CD8-positive, alpha-beta memory T cell (primary cell): ENCODE measurements at regions not wholly inside any gene's neighbourhood (a gene's known extent, or its start where the extent isn't known, plus 50 kb on each side); places are given as distances from the start of the nearest gene placed in this dataset.

Experiments
- CTCF ChIA-PET: fragments of 350-600 bp; sonication (Branson Sonifier 250); formaldehyde crosslinking; loops from one replicate; lab custom pipeline; 2021; ENCODE audit warnings: antibody characterized with exemption; lab: Charles Lee
- POLR2A ChIA-PET: fragments of 350-600 bp; sonication (Branson Sonifier 250); formaldehyde crosslinking; loops from one replicate; lab custom pipeline; 2021; ENCODE audit warnings: antibody characterized with exemption; lab: Charles Lee
- DNase-seq, 5 donors: peaks; one replicate each; pipeline versions ENCODE4 v3.0.0 to v3.0.0-alpha.2; 2020 to 2022; ENCODE audit warnings: mixed read lengths in 1 of 5
- H3K27ac ChIP-seq: one replicate; pipeline ENCODE4 v1.7.0; 2013; ENCODE audit warnings: low read depth, mild to moderate bottlenecking, low read length, moderate library complexity
- H3K27me3 ChIP-seq: 2 replicates; pipeline ENCODE4 v1.7.0; 2013; ENCODE audit warnings: low read length, mild to moderate bottlenecking; ENCODE audit not compliant: insufficient read depth, poor library complexity, severe bottlenecking
- H3K36me3 ChIP-seq: 2 replicates; pipeline ENCODE4 v1.7.0; 2013; ENCODE audit warnings: mild to moderate bottlenecking, low read length, moderate library complexity; ENCODE audit not compliant: insufficient read depth
- H3K4me1 ChIP-seq: 2 replicates; pipeline ENCODE4 v1.7.0; 2013; ENCODE audit warnings: mild to moderate bottlenecking, low read length, moderate library complexity; ENCODE audit not compliant: insufficient read depth
- H3K4me3 ChIP-seq: 2 replicates; pipeline ENCODE4 v1.7.0; 2013; ENCODE audit warnings: mild to moderate bottlenecking, low read length
- H3K9me3 ChIP-seq: 2 replicates; pipeline ENCODE4 v1.7.0; 2013; ENCODE audit warnings: mild to moderate bottlenecking, low read length
- H3K27ac Mint-ChIP-seq, 8 donors: one replicate each; pipeline ENCODE4 v1.8.0; 2020 to 2021; ENCODE audit warnings: mixed read lengths in 8 of 8, mild to moderate bottlenecking in 6 of 8, inconsistent platforms in 3 of 8, moderate library complexity in 3 of 8
- H3K27me3 Mint-ChIP-seq, 2 donors: one replicate each; pipeline ENCODE4 v1.8.0; 2020 to 2021; ENCODE audit warnings: mixed read lengths in 2 of 2, mild to moderate bottlenecking in 1 of 2, moderate library complexity in 1 of 2
- H3K36me3 Mint-ChIP-seq, 3 donors: one replicate each; pipeline ENCODE4 v1.8.0; 2020 to 2021; ENCODE audit warnings: mixed read lengths in 3 of 3, inconsistent platforms in 1 of 3, mild to moderate bottlenecking in 1 of 3
- H3K4me1 Mint-ChIP-seq, 3 donors: one replicate each; pipeline ENCODE4 v1.8.0; 2020 to 2021; ENCODE audit warnings: mixed read lengths in 3 of 3, inconsistent platforms in 1 of 3, mild to moderate bottlenecking in 1 of 3
- H3K4me3 Mint-ChIP-seq, 7 donors: one replicate each; pipeline ENCODE4 v1.8.0; 2020 to 2021; ENCODE audit warnings: mixed read lengths in 7 of 7, mild to moderate bottlenecking in 6 of 7, moderate library complexity in 4 of 7, inconsistent platforms in 2 of 7
- H3K9me3 Mint-ChIP-seq, 5 donors: one replicate each; pipeline ENCODE4 v1.8.0; 2020 to 2022; ENCODE audit warnings: mixed read lengths in 5 of 5, mild to moderate bottlenecking in 3 of 5, moderate library complexity in 2 of 5, inconsistent platforms in 1 of 5

GRCh38 chr18:75545189-75545588 lies 117.7 kb upstream of the SMIM21 start:
- H3K27ac Mint-ChIP-seq, result no peak overlapping the region
- no peak overlapping the region for H3K27ac ChIP-seq
- ChIA-PET POLR2A (no interaction called here), CTCF (no interaction called here)
- H3K4me1 Mint-ChIP-seq, result no peaks in the 10 kb centered on the region
- H3K27me3 Mint-ChIP-seq, result peaks cover 10 to 14% of the 10 kb centered on the region in 2 donors
- no peaks in the 10 kb centered on the region for H3K36me3 ChIP-seq
- no peaks in the 10 kb centered on the region for H3K27me3 ChIP-seq
- H3K9me3 ChIP-seq, result no peaks in the 10 kb centered on the region
- H3K36me3 Mint-ChIP-seq, result no peaks in the 10 kb centered on the region
- DNase-seq, result no peak
- no peaks in the 10 kb centered on the region for H3K4me1 ChIP-seq
- H3K4me3 Mint-ChIP-seq, result no peak overlapping the region
- H3K4me3 ChIP-seq, result no peak overlapping the region
- peaks cover 0 to 6% (median 0%) of the 10 kb centered on the region in 5 donors for H3K9me3 Mint-ChIP-seq

- Mint-ChIP-seq H3K27me3 (peaks cover 10 to 14% of the 10 kb centered on the region in 2 donors), H3K9me3 (peaks cover 0 to 6% (median 0%) of the 10 kb centered on the region in 5 donors), H3K27ac (no peak overlapping the region), H3K36me3 (no peaks in the 10 kb centered on the region), H3K4me1 (no peaks in the 10 kb centered on the region), H3K4me3 (no peak overlapping the region)
- Histone ChIP-seq H3K27me3 (no peaks in the 10 kb centered on the region), H3K27ac (no peak overlapping the region), H3K36me3 (no peaks in the 10 kb centered on the region), H3K9me3 (no peaks in the 10 kb centered on the region), H3K4me1 (no peaks in the 10 kb centered on the region), H3K4me3 (no peak overlapping the region)
- no peak for DNase-seq
- ChIA-PET CTCF (no interaction called here), POLR2A (no interaction called here)
Measured at GRCh38 chr18:75544496-75544895, 117.0 kb upstream of the SMIM21 start.

- Mint-ChIP-seq H3K27ac (no peak overlapping the region), H3K36me3 (peaks cover 0 to 1% (median 0%) of the 10 kb centered on the region in 3 donors), H3K4me1 (no peaks in the 10 kb centered on the region), H3K27me3 (peaks cover 10 to 13% of the 10 kb centered on the region in 2 donors), H3K9me3 (peaks cover 0 to 4% (median 0%) of the 10 kb centered on the region in 5 donors), H3K4me3 (no peak overlapping the region)
- Histone ChIP-seq H3K36me3 (no peaks in the 10 kb centered on the region), H3K27me3 (no peaks in the 10 kb centered on the region), H3K27ac (no peak overlapping the region), H3K9me3 (no peaks in the 10 kb centered on the region), H3K4me1 (no peaks in the 10 kb centered on the region), H3K4me3 (no peak overlapping the region)
- ChIA-PET CTCF (no interaction called here), POLR2A (no interaction called here)
- no peak for DNase-seq
Measured at GRCh38 chr18:75544051-75544481, 116.6 kb upstream of the SMIM21 start.

GRCh38 chr18:75538727-75539126 lies 111.2 kb upstream of the SMIM21 start:
- peaks cover 0 to 2% (median 0%) of the 10 kb centered on the region in 3 donors for H3K36me3 Mint-ChIP-seq
- peaks cover 0 to 17% of the 10 kb centered on the region in 2 donors for H3K27me3 Mint-ChIP-seq
- peaks cover 0 to 3% (median 0%) of the 10 kb centered on the region in 5 donors for H3K9me3 Mint-ChIP-seq
- no peak overlapping the region for H3K27ac Mint-ChIP-seq
- CTCF ChIA-PET, result no interaction called here
- Histone ChIP-seq H3K4me1 (no peaks in the 10 kb centered on the region), H3K27me3 (no peaks in the 10 kb centered on the region), H3K27ac (no peak overlapping the region), H3K36me3 (no peaks in the 10 kb centered on the region), H3K9me3 (no peaks in the 10 kb centered on the region), H3K4me3 (no peak overlapping the region)
- no peak for DNase-seq
- no peak overlapping the region for H3K4me3 Mint-ChIP-seq
- no peaks in the 10 kb centered on the region for H3K4me1 Mint-ChIP-seq
- POLR2A ChIA-PET, result no interaction called here

- ChIA-PET POLR2A (no interaction called here), CTCF (no interaction called here)
- Mint-ChIP-seq H3K36me3 (no peaks in the 10 kb centered on the region), H3K27me3 (peaks cover 2 to 10% of the 10 kb centered on the region in 2 donors), H3K27ac (no peak overlapping the region), H3K4me1 (no peaks in the 10 kb centered on the region), H3K4me3 (no peak overlapping the region), H3K9me3 (no peaks in the 10 kb centered on the region)
- H3K4me3 ChIP-seq, result no peak overlapping the region
- H3K36me3 ChIP-seq, result no peaks in the 10 kb centered on the region
- H3K9me3 ChIP-seq, result no peaks in the 10 kb centered on the region
- no peak for DNase-seq
- no peaks in the 10 kb centered on the region for H3K4me1 ChIP-seq
- no peak overlapping the region for H3K27ac ChIP-seq
- no peaks in the 10 kb centered on the region for H3K27me3 ChIP-seq
Measured at GRCh38 chr18:75533950-75534349, 106.4 kb upstream of the SMIM21 start.

GRCh38 chr18:75533209-75533608 lies 105.7 kb upstream of the SMIM21 start:
- no peak overlapping the region for H3K27ac Mint-ChIP-seq
- no peaks in the 10 kb centered on the region for H3K4me1 Mint-ChIP-seq
- no peak overlapping the region for H3K4me3 Mint-ChIP-seq
- peaks cover 2 to 11% of the 10 kb centered on the region in 2 donors for H3K27me3 Mint-ChIP-seq
- Histone ChIP-seq H3K4me1 (no peaks in the 10 kb centered on the region), H3K9me3 (no peaks in the 10 kb centered on the region), H3K4me3 (no peak overlapping the region), H3K27me3 (no peaks in the 10 kb centered on the region), H3K27ac (no peak overlapping the region), H3K36me3 (no peaks in the 10 kb centered on the region)
- H3K36me3 Mint-ChIP-seq, result no peaks in the 10 kb centered on the region
- CTCF ChIA-PET, result no interaction called here
- POLR2A ChIA-PET, result no interaction called here
- DNase-seq, result no peak
- H3K9me3 Mint-ChIP-seq, result no peaks in the 10 kb centered on the region

- H3K9me3 Mint-ChIP-seq, result no peaks in the 10 kb centered on the region
- no peaks in the 10 kb centered on the region for H3K4me1 Mint-ChIP-seq
- Histone ChIP-seq H3K4me3 (no peak overlapping the region), H3K4me1 (no peaks in the 10 kb centered on the region), H3K27me3 (no peaks in the 10 kb centered on the region), H3K27ac (no peak overlapping the region), H3K36me3 (no peaks in the 10 kb centered on the region), H3K9me3 (no peaks in the 10 kb centered on the region)
- POLR2A ChIA-PET, result no interaction called here
- no peaks in the 10 kb centered on the region for H3K36me3 Mint-ChIP-seq
- H3K27me3 Mint-ChIP-seq, result peaks cover 5 to 19% of the 10 kb centered on the region in 2 donors
- no peak overlapping the region for H3K4me3 Mint-ChIP-seq
- DNase-seq, result no peak
- no peak overlapping the region for H3K27ac Mint-ChIP-seq
- CTCF ChIA-PET, result no interaction called here
Measured at GRCh38 chr18:75531851-75532459, 104.5 kb upstream of the SMIM21 start.

GRCh38 chr18:75531212-75531850 lies 103.8 kb upstream of the SMIM21 start:
- no peak overlapping the region for H3K27ac Mint-ChIP-seq

More at GRCh38 chr18:75531212-75531850, 103.8 kb upstream of the SMIM21 start:
- CTCF ChIA-PET, result no interaction called here
- POLR2A ChIA-PET, result no interaction called here
- Mint-ChIP-seq H3K27me3 (peaks cover 5 to 17% of the 10 kb centered on the region in 2 donors), H3K36me3 (no peaks in the 10 kb centered on the region), H3K4me3 (no peak overlapping the region), H3K4me1 (no peaks in the 10 kb centered on the region), H3K9me3 (no peaks in the 10 kb centered on the region)
- Histone ChIP-seq H3K27ac (no peak overlapping the region), H3K4me1 (no peaks in the 10 kb centered on the region), H3K36me3 (no peaks in the 10 kb centered on the region), H3K27me3 (no peaks in the 10 kb centered on the region), H3K4me3 (no peak overlapping the region), H3K9me3 (no peaks in the 10 kb centered on the region)
- no peak for DNase-seq
